H9 (cell line): ENCODE measurements at regions not wholly inside any gene's neighbourhood (a gene's known extent, or its start where the extent isn't known, plus 50 kb on each side); places are given as distances from the start of the nearest gene placed in this dataset.

Source experiments
- DNase-seq: peaks from one replicate; pipeline ENCODE4 v3.0.0-alpha.2; 2017
- H2AFZ ChIP-seq: one replicate; pipeline ENCODE4 v1.6.1; 2013; ENCODE audit warnings: mild to moderate bottlenecking, low read length, control low read depth, moderate library complexity
- H2AK5ac ChIP-seq: 2 replicates; pipeline ENCODE4 v1.6.1; 2013; ENCODE audit warnings: low read length, control low read depth, mixed read lengths; ENCODE audit not compliant: insufficient read length
- H2BK120ac ChIP-seq: one replicate; pipeline ENCODE4 v1.6.1; 2013; ENCODE audit warnings: low read depth, mild to moderate bottlenecking, low read length, control low read depth, inconsistent platforms; ENCODE audit not compliant: poor library complexity, severe bottlenecking
- H2BK12ac ChIP-seq: 2 replicates; pipeline ENCODE4 v1.6.1; 2013; ENCODE audit warnings: low read length, control low read depth, mixed read lengths, low read depth; ENCODE audit not compliant: insufficient read length
- H2BK15ac ChIP-seq: 2 replicates; pipeline ENCODE4 v1.6.1; 2013; ENCODE audit warnings: low read depth, low read length, control low read depth
- H2BK20ac ChIP-seq: one replicate; pipeline ENCODE4 v1.6.1; 2013; ENCODE audit warnings: low read depth, mild to moderate bottlenecking, low read length, control low read depth, inconsistent platforms; ENCODE audit not compliant: poor library complexity, severe bottlenecking
- H2BK5ac ChIP-seq: 2 replicates; pipeline ENCODE4 v1.6.1; 2013; ENCODE audit warnings: low read length, control low read depth, mixed read lengths; ENCODE audit not compliant: insufficient read length
- H3K14ac ChIP-seq: 2 replicates; pipeline ENCODE4 v1.6.1; 2013; ENCODE audit warnings: low read length, control low read depth; ENCODE audit not compliant: insufficient read depth
- H3K18ac ChIP-seq: 2 replicates; pipeline ENCODE4 v1.6.1; 2013; ENCODE audit warnings: low read depth, mild to moderate bottlenecking, mixed read lengths, low read length, control low read depth; ENCODE audit not compliant: insufficient read length
- H3K23ac ChIP-seq: 2 replicates; pipeline ENCODE4 v1.6.1; 2013; ENCODE audit warnings: low read length, control low read depth, mixed read lengths, low read depth; ENCODE audit not compliant: insufficient read length
- H3K23me2 ChIP-seq: 2 replicates; pipeline ENCODE4 v1.6.1; 2013; ENCODE audit warnings: low read depth, mild to moderate bottlenecking, mixed read lengths, low read length, control low read depth; ENCODE audit not compliant: insufficient read length, poor library complexity, severe bottlenecking
- H3K27ac ChIP-seq: 2 replicates; pipeline ENCODE4 v1.5.1; 2013; ENCODE audit warnings: low read length, control low read depth, mixed read lengths, low read depth; ENCODE audit not compliant: insufficient read length
- H3K27me3 ChIP-seq: 2 replicates; pipeline ENCODE4 v1.6.1; 2013; ENCODE audit warnings: low read length, control low read depth, inconsistent platforms; ENCODE audit not compliant: insufficient read depth
- H3K4ac ChIP-seq: 2 replicates; pipeline ENCODE4 v1.6.1; 2013; ENCODE audit warnings: low read depth, mild to moderate bottlenecking, control low read depth, inconsistent platforms, low read length, moderate library complexity
- H3K4me1 ChIP-seq: 2 replicates; pipeline ENCODE4 v1.6.1; 2013; ENCODE audit warnings: low read length, control low read depth, inconsistent platforms; ENCODE audit not compliant: insufficient read depth
- H3K4me2 ChIP-seq: 2 replicates; pipeline ENCODE4 v1.6.1; 2013; ENCODE audit warnings: low read length, control low read depth, mixed read lengths; ENCODE audit not compliant: insufficient read length, insufficient read depth
- H3K56ac ChIP-seq: 2 replicates; pipeline ENCODE4 v1.6.1; 2013; ENCODE audit warnings: low read depth, mild to moderate bottlenecking, mixed read lengths, low read length, control low read depth; ENCODE audit not compliant: insufficient read length
- H3K79me1 ChIP-seq: 2 replicates; pipeline ENCODE4 v1.6.1; 2013; ENCODE audit warnings: low read depth, mild to moderate bottlenecking, moderate library complexity, low read length, control low read depth, inconsistent platforms; ENCODE audit not compliant: insufficient read depth, poor library complexity, severe bottlenecking
- H3K79me2 ChIP-seq: 2 replicates; pipeline ENCODE4 v1.6.1; 2013; ENCODE audit warnings: low read length, control low read depth, inconsistent platforms; ENCODE audit not compliant: insufficient read depth
- H3K9ac ChIP-seq: 2 replicates; pipeline ENCODE4 v1.6.1; 2013; ENCODE audit warnings: low read length, control low read depth, mixed read lengths; ENCODE audit not compliant: insufficient read length; ENCODE audit errors: extremely low read depth
- H3K9me3 ChIP-seq: one replicate; pipeline ENCODE4 v1.6.1; 2013; ENCODE audit warnings: low read depth, low read length, inconsistent platforms; ENCODE audit not compliant: control insufficient read depth
- H3T11ph ChIP-seq: one replicate; pipeline ENCODE4 v1.6.1; 2013; ENCODE audit warnings: mild to moderate bottlenecking, low read length, control low read depth, inconsistent platforms
- H4K20me1 ChIP-seq: one replicate; pipeline ENCODE4 v1.6.1; 2013; ENCODE audit not compliant: control insufficient read depth, insufficient read length, insufficient read depth
- H4K5ac ChIP-seq: 2 replicates; pipeline ENCODE4 v1.6.1; 2013; ENCODE audit warnings: low read depth, mild to moderate bottlenecking, mixed read lengths, low read length, control low read depth; ENCODE audit not compliant: insufficient read length
- H4K8ac ChIP-seq: replicated peaks from 2 replicates; pipeline ENCODE4 v1.6.1; 2013; ENCODE audit warnings: low read length, control low read depth, mixed read lengths, low read depth; ENCODE audit not compliant: insufficient read length
- H4K91ac ChIP-seq: 2 replicates; pipeline ENCODE4 v1.6.1; 2013; ENCODE audit warnings: low read depth, mild to moderate bottlenecking, moderate library complexity, mixed read lengths, low read length, control low read depth; ENCODE audit not compliant: insufficient read length
- H3K27ac Mint-ChIP-seq, 3 experiments: 2 replicates in 2 of 3; 3 replicates in 1 of 3; pipeline ENCODE4 v1.8.0; 2020 to 2021; ENCODE audit warnings: mixed read lengths in 3 of 3, mild to moderate bottlenecking in 1 of 3, moderate library complexity in 1 of 3
- H3K27me3 Mint-ChIP-seq: 2 replicates; pipeline ENCODE4 v1.8.0; 2021; ENCODE audit warnings: low read depth, mild to moderate bottlenecking, moderate library complexity, mixed read lengths
- H3K36me3 Mint-ChIP-seq, 3 experiments: 2 replicates in 2 of 3; 3 replicates in 1 of 3; pipeline ENCODE4 v1.8.0; 2020 to 2021; ENCODE audit warnings: low read depth in 3 of 3, mixed read lengths in 3 of 3; ENCODE audit not compliant: insufficient read depth in 1 of 3
- H3K4me1 Mint-ChIP-seq, 2 experiments: 2 replicates each; pipeline ENCODE4 v1.8.0; 2020; ENCODE audit warnings: mixed read lengths in 2 of 2
- H3K4me3 Mint-ChIP-seq, 2 experiments: 2 replicates in 1 of 2; 3 replicates in 1 of 2; pipeline ENCODE4 v1.8.0; 2020 to 2021; ENCODE audit warnings: mild to moderate bottlenecking in 2 of 2, mixed read lengths in 2 of 2, moderate library complexity in 1 of 2
- H3K9me3 Mint-ChIP-seq, 2 experiments: 2 replicates in 1 of 2; 3 replicates in 1 of 2; pipeline ENCODE4 v1.8.0; 2020; ENCODE audit warnings: mild to moderate bottlenecking in 2 of 2, mixed read lengths in 2 of 2, moderate library complexity in 1 of 2
- WGBS: extraction: QIAGEN DNeasy Blood & Tissue Kit; methylation state at CpG from one replicate; pipeline ENCODE4 v1.1.7; 2013; ENCODE audit warnings: missing lambda C conversion rate, low lambda C conversion rate, mixed read lengths; ENCODE audit not compliant: insufficient read length; ENCODE audit errors: extremely low coverage; 5-methylcytosine and 5-hydroxymethylcytosine counted together
- TF ChIP-seq, protein P1 (sequence below): fragments of 200-600 bp; sonication (generic); conservative IDR thresholded peaks from 3 replicates; pipeline ENCODE4 v1.8.0; 2021; ENCODE audit warnings: antibody characterized with exemption, mild to moderate bottlenecking

DNA sequence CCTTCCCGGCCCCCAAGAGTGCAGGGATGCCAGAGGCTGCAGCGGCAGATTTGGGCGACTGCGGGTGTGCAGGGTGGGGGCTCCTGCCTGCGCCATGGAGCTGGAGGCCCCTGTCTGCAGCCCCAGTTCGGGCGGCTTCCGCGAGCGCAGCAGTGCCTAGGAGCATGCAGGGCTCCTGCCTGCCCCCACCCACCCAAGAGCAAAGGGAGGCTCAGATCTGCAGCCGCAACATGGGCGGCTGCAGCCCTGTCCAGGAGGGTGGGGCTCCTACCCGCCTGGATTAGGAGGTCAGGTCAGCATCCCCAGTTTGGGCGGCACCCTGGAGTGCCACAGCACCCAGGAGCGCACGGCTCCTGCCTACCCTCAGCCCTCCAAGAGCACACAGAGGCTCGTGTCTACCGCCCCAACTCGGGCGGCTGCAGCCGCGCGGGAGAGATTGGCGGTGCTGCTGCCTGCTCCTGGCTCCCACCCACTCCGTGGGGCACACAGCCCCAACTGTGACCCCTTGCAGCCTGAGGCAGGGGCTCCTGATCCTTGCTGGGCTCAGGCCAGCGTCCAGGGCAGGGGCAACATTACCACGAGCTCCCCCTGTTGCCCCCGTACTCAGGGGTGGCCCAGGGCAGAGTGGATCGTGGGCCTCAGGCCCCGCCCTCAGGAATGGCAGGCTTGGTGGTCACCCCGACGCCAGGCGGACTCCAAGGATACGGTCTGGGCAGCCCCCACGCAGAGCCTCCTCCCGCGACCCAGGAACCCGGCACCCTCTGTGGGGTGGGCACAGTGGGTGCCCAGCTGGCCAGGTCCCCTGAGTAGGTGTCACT, 55.5 kb upstream of the UNC93A start:
- Histone ChIP-seq H3K4me2 (no peak overlapping the region), H3K27ac (no peak overlapping the region)

More for the DNA sequence above, 55.5 kb upstream of the UNC93A start:
- no peak overlapping the region for H4K5ac ChIP-seq
- H3K18ac ChIP-seq = no peak overlapping the region
- DNase-seq = no peak
- H3K4ac ChIP-seq = no peak overlapping the region
- Mint-ChIP-seq H3K36me3 (peaks cover 38 to 80% (median 45%) of the 10 kb centered on the region in 3 experiments), H3K9me3 (no peaks in the 10 kb centered on the region), H3K4me3 (no peak overlapping the region), H3K4me1 (peaks cover 74 to 76% of the 10 kb centered on the region in 2 experiments), H3K27me3 (peaks cover 2% of the 10 kb centered on the region), H3K27ac (no peak overlapping the region)
- H3K4me1 ChIP-seq = peaks cover 8% of the 10 kb centered on the region; the same call in 1 of the 2 replicates
- H4K20me1 ChIP-seq = no peaks in the 10 kb centered on the region
- H3K23ac ChIP-seq = no peak overlapping the region
- H3K79me2 ChIP-seq = peaks cover 17% of the 10 kb centered on the region; the same call in 1 of the 2 replicates
- H2BK15ac ChIP-seq = no peak overlapping the region
- no peaks in the 10 kb centered on the region for H3K79me1 ChIP-seq
- H2AK5ac ChIP-seq = no peak overlapping the region
- H2BK12ac ChIP-seq = no peak overlapping the region
- WGBS = no CpG with 5 or more reads among the region's 38 CpGs
- H3K9me3 ChIP-seq = no peaks in the 10 kb centered on the region
- H4K8ac ChIP-seq = no peak overlapping the region
- no peaks in the 10 kb centered on the region for H3K23me2 ChIP-seq
- no peak overlapping the region for H2BK120ac ChIP-seq
- H2BK20ac ChIP-seq = no peak overlapping the region
- H3K27me3 ChIP-seq = no peaks in the 10 kb centered on the region
- no peak overlapping the region for H3K14ac ChIP-seq
- H3K9ac ChIP-seq = no peak overlapping the region
- no peak overlapping the region for H3K56ac ChIP-seq
- TF ChIP-seq, protein P1, sequence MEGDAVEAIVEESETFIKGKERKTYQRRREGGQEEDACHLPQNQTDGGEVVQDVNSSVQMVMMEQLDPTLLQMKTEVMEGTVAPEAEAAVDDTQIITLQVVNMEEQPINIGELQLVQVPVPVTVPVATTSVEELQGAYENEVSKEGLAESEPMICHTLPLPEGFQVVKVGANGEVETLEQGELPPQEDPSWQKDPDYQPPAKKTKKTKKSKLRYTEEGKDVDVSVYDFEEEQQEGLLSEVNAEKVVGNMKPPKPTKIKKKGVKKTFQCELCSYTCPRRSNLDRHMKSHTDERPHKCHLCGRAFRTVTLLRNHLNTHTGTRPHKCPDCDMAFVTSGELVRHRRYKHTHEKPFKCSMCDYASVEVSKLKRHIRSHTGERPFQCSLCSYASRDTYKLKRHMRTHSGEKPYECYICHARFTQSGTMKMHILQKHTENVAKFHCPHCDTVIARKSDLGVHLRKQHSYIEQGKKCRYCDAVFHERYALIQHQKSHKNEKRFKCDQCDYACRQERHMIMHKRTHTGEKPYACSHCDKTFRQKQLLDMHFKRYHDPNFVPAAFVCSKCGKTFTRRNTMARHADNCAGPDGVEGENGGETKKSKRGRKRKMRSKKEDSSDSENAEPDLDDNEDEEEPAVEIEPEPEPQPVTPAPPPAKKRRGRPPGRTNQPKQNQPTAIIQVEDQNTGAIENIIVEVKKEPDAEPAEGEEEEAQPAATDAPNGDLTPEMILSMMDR = no peak
- H2BK5ac ChIP-seq = no peak overlapping the region
- H3T11ph ChIP-seq = no peak overlapping the region
- no peak overlapping the region for H2AFZ ChIP-seq
- H4K91ac ChIP-seq = no peak overlapping the region
